ENCODE measurements at regions not wholly inside any gene's neighbourhood (a gene's known extent, or its start where the extent isn't known, plus 50 kb on each side); places are given as distances from the start of the nearest gene placed in this dataset.

DNA sequence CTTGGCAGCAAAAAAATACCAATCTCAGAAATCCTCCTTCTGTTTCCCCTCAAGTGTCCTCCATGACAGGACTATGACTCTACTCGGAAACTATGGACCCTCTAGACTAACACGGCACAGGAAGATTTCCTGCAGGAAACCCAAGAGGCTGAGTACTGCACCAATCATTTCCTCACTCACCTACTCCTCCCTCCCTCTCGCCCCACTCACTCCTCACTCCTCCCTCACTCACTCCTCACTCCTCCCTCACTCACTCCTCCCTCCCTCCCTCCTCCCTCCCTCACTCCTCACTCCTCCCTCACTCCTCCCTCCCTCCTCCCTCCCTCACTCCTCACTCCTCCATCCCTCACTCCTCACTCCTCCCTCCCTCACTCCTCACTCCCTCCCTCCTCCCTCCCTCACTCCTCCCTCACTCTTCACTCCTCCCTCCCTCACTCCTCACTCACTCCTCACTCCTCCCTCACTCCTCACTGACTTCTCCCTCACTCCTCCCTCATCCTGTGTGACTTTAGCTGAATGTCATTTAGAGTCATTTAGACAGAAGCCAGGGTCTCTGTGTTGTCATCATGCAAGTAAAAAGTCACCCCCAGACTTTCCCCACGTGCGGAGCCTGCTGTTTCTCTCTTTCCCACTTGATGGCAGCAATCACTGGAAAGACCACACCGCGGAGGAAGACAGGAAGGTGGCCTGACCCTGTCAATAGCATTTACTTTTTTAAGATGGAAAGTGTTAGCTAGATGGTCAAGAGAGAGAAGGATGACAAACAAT is 226.8 kb upstream of the PDE10A start:
- Mint-ChIP-seq H3K4me3 (no peak overlapping the region), H3K27ac (no peak overlapping the region), H3K27me3 (ENCODE audit: low read depth) (peaks cover 14% of the 10 kb centered on the region), H3K9me3 (no peaks in the 10 kb centered on the region), H3K36me3 (ENCODE audit: insufficient read depth in 2 of 2) (peaks cover 0 to 1% of the 10 kb centered on the region in 2 donors), H3K4me1 (ENCODE audit: low read depth) (peaks cover 5% of the 10 kb centered on the region)
- ATAC-seq (replicated peaks in 1 of 2): peak in 1 of 2 donors; percentile 38
- no peak for DNase-seq

DNA sequence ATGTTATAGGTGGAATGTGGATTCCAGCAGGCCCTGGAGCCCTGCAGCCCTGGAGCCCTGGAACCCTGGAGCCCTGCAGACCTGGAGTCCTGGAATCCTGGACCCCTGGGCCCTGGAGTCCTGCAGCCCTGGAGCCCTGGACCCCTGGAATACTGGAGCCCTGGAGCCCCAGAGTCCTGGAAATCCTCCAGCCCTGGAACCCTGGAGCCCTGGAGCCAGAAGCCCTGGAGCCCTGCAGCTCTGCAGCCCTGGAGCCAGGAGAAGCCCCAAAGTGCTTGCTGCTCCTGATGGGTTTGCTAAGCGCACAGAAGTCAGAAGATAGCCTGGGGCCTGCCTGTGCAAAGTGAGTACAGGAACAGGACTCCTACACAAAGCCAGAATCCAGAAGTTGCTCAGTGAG is 223.1 kb upstream of the PDE10A start:
- no peaks in the 10 kb centered on the region for H3K9me3 Mint-ChIP-seq
- H3K4me3 Mint-ChIP-seq: no peak overlapping the region
- H3K27me3 Mint-ChIP-seq (ENCODE audit: low read depth): peaks cover 6% of the 10 kb centered on the region
- DNase-seq (no peak), ATAC-seq (replicated peaks in 1 of 2) (no peak)
- no peak overlapping the region for H3K27ac Mint-ChIP-seq
- H3K36me3 Mint-ChIP-seq (ENCODE audit: insufficient read depth in 2 of 2): peaks cover 0 to 1% of the 10 kb centered on the region in 2 donors
- H3K4me1 Mint-ChIP-seq (ENCODE audit: low read depth): peaks cover 10% of the 10 kb centered on the region

DNA sequence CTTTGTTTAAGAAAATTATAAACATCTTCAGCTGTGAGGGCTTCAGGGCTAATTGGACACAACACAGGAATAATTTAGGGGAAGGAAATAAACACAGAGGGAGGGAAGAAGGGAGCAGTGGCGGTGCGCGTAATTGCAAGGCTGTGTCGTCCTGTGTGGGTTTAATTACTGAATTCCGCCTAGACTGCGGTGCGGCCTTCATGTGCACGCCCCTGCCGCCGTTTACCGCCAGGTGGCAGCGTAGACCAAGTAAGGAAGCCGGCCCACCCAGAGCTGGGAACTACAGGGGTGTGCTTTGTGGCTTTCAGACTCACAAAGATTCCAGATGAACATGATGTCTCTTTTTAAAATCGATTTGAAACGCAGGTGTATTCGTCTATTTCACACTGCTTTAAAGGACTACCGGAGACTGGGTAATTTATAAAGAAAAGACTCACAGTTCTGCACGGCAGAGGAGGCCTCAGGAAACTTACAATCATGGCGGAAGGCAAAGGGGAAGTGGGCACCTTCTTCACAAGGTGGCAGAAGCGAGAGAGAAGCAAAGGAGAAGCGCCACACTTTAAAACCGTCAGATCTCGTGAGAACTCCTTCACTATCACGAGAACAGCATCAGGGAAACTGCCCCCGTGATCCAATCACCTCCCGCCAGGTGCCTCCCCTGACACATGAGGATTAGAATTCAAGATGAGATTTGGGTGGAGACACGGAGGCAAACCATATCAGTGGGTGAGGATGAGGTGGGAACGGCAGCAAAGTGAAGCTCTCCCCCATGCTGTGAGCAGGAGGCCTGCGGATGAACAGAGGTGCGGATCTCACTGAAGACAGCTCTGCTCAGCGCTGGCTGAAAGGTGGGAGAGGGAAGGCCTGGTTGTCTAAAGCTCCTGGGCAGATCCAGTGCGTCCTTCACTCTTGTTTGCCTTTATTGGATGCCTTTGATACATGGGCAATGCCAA is 222.0 kb upstream of the PDE10A start:
- DNase-seq (peak; percentile 73 to 74), ATAC-seq (replicated peaks in 1 of 2) (peak; percentile 83 to 94)
- H3K4me3 Mint-ChIP-seq: peak overlapping the region; percentile 6 to 27
- H3K36me3 Mint-ChIP-seq (ENCODE audit: insufficient read depth in 2 of 2): peaks cover 0 to 1% of the 10 kb centered on the region in 2 donors
- H3K4me1 Mint-ChIP-seq (ENCODE audit: low read depth): peaks cover 10% of the 10 kb centered on the region
- H3K27me3 Mint-ChIP-seq (ENCODE audit: low read depth): peaks cover 6% of the 10 kb centered on the region
- H3K9me3 Mint-ChIP-seq: no peaks in the 10 kb centered on the region
- H3K27ac Mint-ChIP-seq: no peak overlapping the region

DNA sequence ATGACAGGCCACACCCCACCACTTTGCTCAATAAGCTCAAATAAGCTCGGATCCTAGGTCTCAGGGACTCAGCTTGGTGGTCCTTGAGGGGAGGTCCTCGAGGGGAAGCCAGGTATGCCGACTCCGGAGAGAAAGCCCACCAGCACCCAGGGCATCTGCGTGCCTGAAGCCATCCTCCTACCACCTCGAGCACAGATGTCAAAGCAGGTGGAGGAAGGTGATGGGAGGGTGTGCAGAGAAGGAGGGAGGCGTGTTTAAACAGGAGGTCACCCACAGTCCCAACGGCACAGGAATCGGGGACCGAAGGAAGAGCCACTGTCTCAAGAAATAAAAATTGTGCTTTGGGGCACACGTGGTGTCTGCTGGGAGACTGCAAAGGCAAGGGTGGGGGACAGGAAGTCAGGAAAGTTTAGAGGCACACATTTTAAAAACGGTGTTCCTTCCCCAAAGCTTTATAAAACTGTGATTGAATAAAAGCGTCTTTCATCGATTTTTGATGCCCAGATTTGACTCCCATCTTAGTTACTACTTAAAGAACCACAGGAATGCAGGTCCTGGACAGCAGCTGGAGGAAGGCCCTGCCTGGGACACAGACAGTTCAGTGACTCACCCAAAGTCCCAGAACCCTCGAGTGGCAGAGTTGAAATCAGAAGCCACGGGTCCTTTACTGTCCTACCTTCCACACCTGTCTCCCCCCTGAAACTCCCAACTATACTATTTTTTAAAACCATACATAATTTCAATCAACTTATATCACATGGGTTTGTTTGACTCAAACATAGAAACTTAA is 221.0 kb upstream of the PDE10A start:
- Mint-ChIP-seq H3K9me3 (no peaks in the 10 kb centered on the region), H3K4me1 (ENCODE audit: low read depth) (peaks cover 10% of the 10 kb centered on the region), H3K36me3 (ENCODE audit: insufficient read depth in 2 of 2) (peaks cover 0 to 1% of the 10 kb centered on the region in 2 donors), H3K27ac (no peak overlapping the region), H3K27me3 (ENCODE audit: low read depth) (peaks cover 6% of the 10 kb centered on the region), H3K4me3 (no peak overlapping the region)
- DNase-seq (no peak), ATAC-seq (replicated peaks in 1 of 2) (no peak)

DNA sequence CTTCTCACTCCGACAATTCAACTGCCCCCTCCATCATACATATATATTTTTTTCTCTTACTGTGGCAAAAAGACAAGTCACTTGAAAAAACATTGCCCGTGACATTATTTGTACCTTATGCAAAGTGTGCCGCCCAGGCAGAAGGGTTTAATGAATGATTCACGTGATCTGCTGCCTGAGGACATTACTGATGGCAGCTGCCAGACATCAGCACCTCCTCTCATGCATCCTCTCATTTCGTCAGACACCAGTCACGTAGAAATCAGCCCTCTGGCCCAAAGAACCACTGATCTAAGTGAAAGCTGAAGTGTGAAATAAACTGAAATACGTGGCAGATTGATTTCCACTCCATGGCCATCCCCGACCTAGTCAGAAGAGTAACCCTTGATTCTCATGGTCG is 218.8 kb upstream of the PDE10A start:
- Mint-ChIP-seq H3K36me3 (ENCODE audit: insufficient read depth in 2 of 2) (no peaks in the 10 kb centered on the region), H3K27ac (no peak overlapping the region), H3K9me3 (no peaks in the 10 kb centered on the region), H3K4me1 (ENCODE audit: low read depth) (peaks cover 10% of the 10 kb centered on the region), H3K4me3 (no peak overlapping the region), H3K27me3 (ENCODE audit: low read depth) (peaks cover 18% of the 10 kb centered on the region)
- DNase-seq (no peak), ATAC-seq (replicated peaks in 1 of 2) (no peak)

DNA sequence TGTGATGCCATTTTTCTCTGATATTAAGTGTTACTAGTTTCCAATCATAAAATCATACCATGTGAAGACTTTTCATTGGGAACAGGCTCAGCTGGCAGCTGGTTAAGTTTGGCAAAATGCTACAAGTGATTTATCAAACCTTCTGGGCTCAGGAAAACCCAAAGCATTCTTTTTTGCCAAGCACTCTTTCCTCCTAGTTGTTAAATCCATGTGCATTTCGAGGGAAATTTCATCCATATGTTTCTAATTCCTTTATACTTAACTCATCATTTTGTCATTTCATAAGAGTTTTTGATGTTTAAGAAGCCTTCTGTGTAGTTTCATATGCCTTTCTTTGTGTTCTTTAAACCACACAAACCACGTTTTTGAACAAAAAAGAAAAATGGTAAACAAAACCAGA is 217.6 kb upstream of the PDE10A start:
- Mint-ChIP-seq H3K27ac (no peak overlapping the region), H3K9me3 (no peaks in the 10 kb centered on the region), H3K4me3 (no peak overlapping the region), H3K36me3 (ENCODE audit: insufficient read depth in 2 of 2) (no peaks in the 10 kb centered on the region), H3K27me3 (ENCODE audit: low read depth) (peaks cover 18% of the 10 kb centered on the region), H3K4me1 (ENCODE audit: low read depth) (peaks cover 10% of the 10 kb centered on the region)
- no peak for DNase-seq
- ATAC-seq (replicated peaks in 1 of 2): no peak

DNA sequence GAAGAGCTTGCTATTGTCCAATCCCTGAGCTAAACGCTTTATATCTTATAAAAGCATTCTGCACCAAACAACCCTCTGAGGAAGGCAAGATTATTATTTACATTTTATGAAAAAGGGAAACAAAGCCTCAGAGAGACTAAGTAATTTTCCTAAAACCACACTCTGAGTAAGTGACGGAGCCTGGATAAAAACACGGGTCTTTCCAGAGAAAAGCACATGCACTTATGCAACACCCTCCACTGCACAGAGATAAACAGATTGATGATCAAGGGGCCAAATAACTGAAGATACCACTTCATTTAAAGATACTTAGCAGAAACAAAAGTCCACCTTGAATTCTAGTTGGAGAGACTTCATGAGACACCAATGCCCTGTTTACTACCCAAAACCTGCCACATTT is 214.7 kb upstream of the PDE10A start:
- H3K9me3 Mint-ChIP-seq: no peaks in the 10 kb centered on the region
- H3K27me3 Mint-ChIP-seq (ENCODE audit: low read depth): peaks cover 27% of the 10 kb centered on the region
- ATAC-seq (replicated peaks in 1 of 2): no peak
- H3K4me1 Mint-ChIP-seq (ENCODE audit: low read depth): no peaks in the 10 kb centered on the region
- no peak overlapping the region for H3K4me3 Mint-ChIP-seq
- no peak for DNase-seq
- no peak overlapping the region for H3K27ac Mint-ChIP-seq
- no peaks in the 10 kb centered on the region for H3K36me3 Mint-ChIP-seq (ENCODE audit: insufficient read depth in 2 of 2)

DNA sequence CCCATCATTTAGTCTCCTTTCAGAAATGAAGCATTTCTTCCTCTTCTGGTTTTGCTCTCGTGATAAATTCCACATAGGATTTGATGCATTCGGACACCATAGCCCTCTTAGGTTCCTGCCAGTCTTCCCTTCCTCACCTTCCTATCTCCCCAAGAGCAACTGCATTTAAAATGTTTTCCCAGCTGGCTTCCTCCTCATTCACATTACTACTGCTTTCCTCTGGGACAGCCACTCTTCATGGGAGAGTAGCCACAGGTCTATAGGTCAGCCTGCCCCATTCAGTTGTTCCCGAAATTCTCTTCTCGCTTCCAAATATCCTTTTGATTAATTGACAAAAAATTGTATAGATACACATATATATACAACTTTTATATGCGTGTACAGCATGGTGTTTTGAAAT is 214.2 kb upstream of the PDE10A start:
- no peaks in the 10 kb centered on the region for H3K36me3 Mint-ChIP-seq (ENCODE audit: insufficient read depth in 2 of 2)
- no peak for ATAC-seq (replicated peaks in 1 of 2)
- H3K4me1 Mint-ChIP-seq (ENCODE audit: low read depth): no peaks in the 10 kb centered on the region
- peaks cover 27% of the 10 kb centered on the region for H3K27me3 Mint-ChIP-seq (ENCODE audit: low read depth)
- no peaks in the 10 kb centered on the region for H3K9me3 Mint-ChIP-seq
- no peak overlapping the region for H3K4me3 Mint-ChIP-seq
- no peak overlapping the region for H3K27ac Mint-ChIP-seq
- DNase-seq: no peak

DNA sequence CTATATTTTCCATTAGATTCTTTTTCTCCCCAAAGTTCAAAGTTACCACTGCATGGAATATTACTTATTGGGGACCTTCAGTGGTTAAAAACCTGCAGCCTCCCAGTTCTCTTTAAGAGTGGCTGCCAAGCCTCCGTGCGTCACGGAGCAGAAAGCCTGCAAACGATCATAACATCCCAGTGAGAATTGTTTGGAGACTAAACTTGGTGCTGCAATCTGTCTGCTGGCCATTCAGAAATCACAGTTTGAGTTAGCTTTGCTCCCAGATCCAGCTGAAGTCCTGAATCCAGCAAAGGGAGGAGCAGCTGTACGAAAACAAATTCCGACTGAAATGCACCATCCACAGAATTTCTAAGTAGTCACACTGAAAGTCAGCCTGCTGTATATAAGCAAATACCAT is 213.5 kb upstream of the PDE10A start:
- Mint-ChIP-seq H3K27ac (no peak overlapping the region), H3K4me1 (ENCODE audit: low read depth) (no peaks in the 10 kb centered on the region), H3K9me3 (no peaks in the 10 kb centered on the region), H3K27me3 (ENCODE audit: low read depth) (peaks cover 23% of the 10 kb centered on the region), H3K36me3 (ENCODE audit: insufficient read depth in 2 of 2) (no peaks in the 10 kb centered on the region), H3K4me3 (no peak overlapping the region)
- DNase-seq: no peak
- no peak for ATAC-seq (replicated peaks in 1 of 2)

DNA sequence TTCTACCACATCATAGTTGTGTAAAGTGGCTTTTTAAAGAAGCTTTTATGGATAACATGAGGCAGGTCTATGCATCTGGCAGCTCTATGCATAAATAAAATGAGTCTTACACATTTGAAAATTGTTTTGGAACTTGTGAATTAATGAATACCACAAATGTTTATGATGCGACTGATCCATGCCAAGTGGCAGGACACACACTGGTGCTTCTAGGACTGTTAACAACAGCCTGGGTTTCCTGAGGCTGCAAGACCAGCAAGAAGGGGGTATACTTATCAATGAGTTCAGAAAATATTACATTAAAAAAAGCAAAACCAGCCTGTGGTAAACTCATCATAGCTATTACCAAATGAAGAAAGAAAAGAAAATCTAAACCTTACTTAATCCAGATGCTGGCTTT is 212.9 kb upstream of the PDE10A start:
- ATAC-seq (replicated peaks in 1 of 2) (no peak), DNase-seq (no peak)
- Mint-ChIP-seq H3K4me1 (ENCODE audit: low read depth) (no peaks in the 10 kb centered on the region), H3K9me3 (peaks cover 0 to 2% of the 10 kb centered on the region in 2 donors), H3K36me3 (ENCODE audit: insufficient read depth in 2 of 2) (no peaks in the 10 kb centered on the region), H3K27me3 (ENCODE audit: low read depth) (peaks cover 22% of the 10 kb centered on the region), H3K27ac (no peak overlapping the region), H3K4me3 (no peak overlapping the region)

DNA sequence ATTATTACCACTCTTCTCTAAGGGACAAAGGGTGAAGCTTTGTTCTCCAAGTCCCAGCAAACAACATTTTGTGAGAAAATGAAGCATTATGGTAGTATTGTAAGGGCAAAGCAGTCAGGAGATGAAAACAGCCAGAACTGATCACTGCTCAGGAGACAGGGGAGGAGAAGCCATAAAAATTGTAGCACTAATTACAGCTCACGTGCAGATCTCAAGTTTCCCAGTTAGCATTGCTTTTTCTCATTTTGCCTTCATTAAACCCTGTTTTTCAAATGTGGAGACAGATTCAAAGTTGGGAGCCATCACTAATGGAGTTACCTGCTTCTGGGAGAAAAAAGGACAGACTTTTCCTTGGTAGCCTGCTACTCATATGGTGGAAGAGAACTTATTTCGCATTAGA is 210.9 kb upstream of the PDE10A start:
- Mint-ChIP-seq H3K4me3 (no peak overlapping the region), H3K9me3 (peaks cover 8% of the 10 kb centered on the region in 2 donors), H3K4me1 (ENCODE audit: low read depth) (no peaks in the 10 kb centered on the region), H3K27ac (no peak overlapping the region), H3K27me3 (ENCODE audit: low read depth) (peaks cover 32% of the 10 kb centered on the region), H3K36me3 (ENCODE audit: insufficient read depth in 2 of 2) (peaks cover 1 to 4% of the 10 kb centered on the region in 2 donors)
- DNase-seq: no peak
- ATAC-seq (replicated peaks in 1 of 2): no peak

DNA sequence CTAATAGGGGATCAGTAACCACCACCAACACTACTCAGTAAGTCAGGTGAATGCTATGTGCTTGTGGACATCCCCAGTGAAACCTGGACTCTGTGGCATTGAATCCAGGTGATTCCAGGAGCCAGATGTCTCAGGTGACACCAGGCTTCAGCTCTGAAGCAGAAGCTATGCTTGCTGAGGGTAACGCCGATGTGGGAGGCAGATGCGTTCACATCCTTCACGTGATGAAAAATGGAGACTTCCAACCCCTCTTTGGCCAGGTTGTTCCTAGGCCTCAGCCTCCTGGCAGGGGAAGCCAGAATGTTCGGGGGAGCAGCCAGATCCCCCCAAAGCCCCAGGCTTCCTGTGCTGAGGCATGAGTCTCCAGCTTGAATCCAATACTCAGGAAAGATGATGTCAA is 209.8 kb upstream of the PDE10A start:
- Mint-ChIP-seq H3K27me3 (ENCODE audit: low read depth) (peaks cover 26% of the 10 kb centered on the region), H3K27ac (no peak overlapping the region)

DNA sequence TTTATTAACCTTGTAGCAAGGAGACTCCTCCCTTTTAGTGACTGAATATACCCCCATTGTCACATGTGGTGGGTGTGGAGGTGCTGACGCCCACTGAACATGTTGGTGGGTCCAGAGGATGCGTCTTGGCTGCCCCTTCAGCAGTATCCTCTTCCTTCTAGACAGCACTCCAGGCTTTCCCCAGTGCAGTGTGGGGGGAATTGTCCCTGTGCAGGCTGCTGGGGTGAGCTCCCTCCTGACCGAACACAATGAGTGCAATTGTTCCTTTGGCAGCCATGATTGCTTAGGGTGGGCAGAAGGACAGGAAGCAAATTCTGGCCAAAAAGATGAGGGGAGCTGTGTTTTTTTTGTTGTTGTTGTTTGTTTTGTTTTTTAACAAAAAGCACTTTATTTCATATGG is 209.3 kb upstream of the PDE10A start:
- Mint-ChIP-seq H3K27me3 (ENCODE audit: low read depth) (peaks cover 24% of the 10 kb centered on the region), H3K4me3 (no peak overlapping the region), H3K9me3 (peaks cover 11 to 14% of the 10 kb centered on the region in 2 donors), H3K4me1 (ENCODE audit: low read depth) (no peaks in the 10 kb centered on the region), H3K36me3 (ENCODE audit: insufficient read depth in 2 of 2) (peaks cover 4% of the 10 kb centered on the region in 2 donors), H3K27ac (no peak overlapping the region)
- no peak for ATAC-seq (replicated peaks in 1 of 2)
- no peak for DNase-seq

More for the DNA sequence above, 209.8 kb upstream of the PDE10A start:
- DNase-seq: no peak
- no peaks in the 10 kb centered on the region for H3K4me1 Mint-ChIP-seq (ENCODE audit: low read depth)
- no peak for ATAC-seq (replicated peaks in 1 of 2)
- peaks cover 10 to 14% of the 10 kb centered on the region in 2 donors for H3K9me3 Mint-ChIP-seq
- peaks cover 3 to 4% of the 10 kb centered on the region in 2 donors for H3K36me3 Mint-ChIP-seq (ENCODE audit: insufficient read depth in 2 of 2)
- H3K4me3 Mint-ChIP-seq: no peak overlapping the region
